K562 (cell line): ENCODE measurements at regions not wholly inside any gene's neighbourhood (a gene's known extent, or its start where the extent isn't known, plus 50 kb on each side); places are given as distances from the start of the nearest gene placed in this dataset.

Experiments used
- ATAC-seq: fragments of 200-7000 bp; cut with Tn5 transposase; 3 replicates; pipeline ENCODE4 v1.9.1; 2020; ENCODE audit warnings: moderate library complexity
- BruUV-seq: library from RNA; stranded (reverse); fragments of 400-500 nt; replicated peaks from 2 replicates; lab custom pipeline; 2021; lab: Mats Ljungman, UMichigan
- CTCF ChIA-PET: fragments of 300-600 bp; formaldehyde crosslinking; extraction: SDS; loops from one replicate; lab custom pipeline; 2021; ENCODE audit warnings: low intra/inter-chr PET ratio; lab: Yijun Ruan, JAX
- POLR2A ChIA-PET: fragments of 300-600, 350-650 bp; sonication (Branson Sonifier 250); formaldehyde crosslinking; extraction: SDS; loops from one replicate; lab custom pipeline; 2021; ENCODE audit warnings: antibody characterized with exemption, inconsistent platforms; lab: Yijun Ruan, JAX
- DNase-seq, 4 experiments: peaks; one replicate each; pipeline versions ENCODE4 v3.0.0 to v3.0.0-alpha.2; 2011 to 2018; ENCODE audit warnings: low spot score in 3 of 4, mixed read lengths in 3 of 4; ENCODE audit errors: extremely low read depth in 1 of 4
- FAIRE-seq: peaks from 2 replicates; lab custom pipeline; 2011; peaks lifted over from hg19 to GRCh38; lab: Jason Lieb, UNC
- H2AFZ ChIP-seq: 2 replicates; pipeline ENCODE4 v1.6.0; 2011; ENCODE audit warnings: low read depth, low read length, control low read depth, inconsistent platforms
- H3K27ac ChIP-seq: fragments of 200-600 bp; 3 replicates; pipeline ENCODE4 v1.8.0; 2011; ENCODE audit warnings: low read depth, mild to moderate bottlenecking, control low read depth, inconsistent platforms, low read length, moderate library complexity, mixed read lengths; ENCODE audit errors: extremely low read depth
- H3K27me3 ChIP-seq, 2 experiments: fragments of 300-600 bp in 1 of 2; 2 replicates in 1 of 2; 3 replicates in 1 of 2; pipeline versions ENCODE4 v1.6.0 to v1.8.0; 2011; ENCODE audit warnings: inconsistent platforms in 2 of 2, low read length in 2 of 2, mild to moderate bottlenecking in 1 of 2, mixed read lengths in 1 of 2, moderate library complexity in 1 of 2; ENCODE audit not compliant: control insufficient read depth in 2 of 2, insufficient read depth in 2 of 2
- H3K36me3 ChIP-seq: fragments of 300-600 bp; 3 replicates; pipeline ENCODE4 v1.8.0; 2011; ENCODE audit warnings: mild to moderate bottlenecking, low read length, inconsistent platforms; ENCODE audit not compliant: control insufficient read depth, insufficient read depth
- H3K4me1 ChIP-seq, 2 experiments: fragments of 200-600 bp in 1 of 2; replicated peaks in 1 of 2; 2 replicates in 1 of 2; 3 replicates in 1 of 2; pipeline versions ENCODE4 v1.5.1 to v1.8.0; 2011; ENCODE audit warnings: inconsistent platforms in 2 of 2, low read length in 2 of 2, mild to moderate bottlenecking in 1 of 2, mixed read lengths in 1 of 2, moderate library complexity in 1 of 2; ENCODE audit not compliant: control insufficient read depth in 2 of 2, insufficient read depth in 2 of 2
- H3K4me2 ChIP-seq: 2 replicates; pipeline ENCODE4 v1.6.1; 2011; ENCODE audit warnings: low read length, control low read depth, inconsistent platforms, mixed read lengths; ENCODE audit not compliant: insufficient read depth
- H3K4me3 ChIP-seq: fragments of 200-600 bp; sonication (generic), shearing (Covaris generic); 2 replicates; pipeline ENCODE4 v1.5.1; 2016; ENCODE audit warnings: control low read depth, inconsistent platforms
- H3K79me2 ChIP-seq: fragments of 200-600 bp; 3 replicates; pipeline ENCODE4 v1.8.0; 2011; ENCODE audit warnings: low read length, inconsistent platforms; ENCODE audit not compliant: control insufficient read depth, insufficient read depth
- H3K9ac ChIP-seq, 2 experiments: 2 replicates each; pipeline versions ENCODE4 v1.6.0 to v1.6.1; 2011; ENCODE audit warnings: low read depth in 2 of 2, low read length in 2 of 2, control low read depth in 1 of 2, inconsistent platforms in 1 of 2, mild to moderate bottlenecking in 1 of 2, mixed read lengths in 1 of 2; ENCODE audit not compliant: insufficient read depth in 1 of 2
- H3K9me1 ChIP-seq: one replicate; pipeline ENCODE4 v1.6.0; 2011; ENCODE audit warnings: inconsistent platforms, mild to moderate bottlenecking, low read length, moderate library complexity; ENCODE audit not compliant: control insufficient read depth, insufficient read depth
- H3K9me3 ChIP-seq: replicated peaks from 2 replicates; pipeline ENCODE4 v1.5.1; 2011; ENCODE audit warnings: low read depth, low read length, inconsistent platforms; ENCODE audit not compliant: control insufficient read depth, insufficient read depth
- H4K20me1 ChIP-seq: replicated peaks from 2 replicates; pipeline ENCODE4 v1.6.1; 2011; ENCODE audit warnings: low read length, inconsistent platforms, mixed read lengths; ENCODE audit not compliant: control insufficient read depth, insufficient read depth
- HCFC1 ChIP-seq: IDR thresholded peaks from 2 replicates; pipeline ENCODE4 v1.6.1; 2012; ENCODE audit warnings: low read depth, low read length, improper control_type of control experiment
- NCOA2 ChIP-seq, 2 experiments: fragments of 450-650 bp; IDR thresholded peaks; 2 replicates each; pipeline ENCODE4 v1.6.1; 2018; ENCODE audit warnings: mild to moderate bottlenecking in 2 of 2, moderate library complexity in 1 of 2; ENCODE audit not compliant: partially characterized antibody in 2 of 2
- NELFE ChIP-seq: IDR thresholded peaks from 2 replicates; pipeline ENCODE4 v1.6.1; 2011; ENCODE audit warnings: mild to moderate bottlenecking; ENCODE audit not compliant: insufficient read depth, insufficient read length
- RFX1 ChIP-seq: fragments of 450-650 bp; IDR thresholded peaks from 2 replicates; pipeline ENCODE4 v1.6.1; 2016; ENCODE audit warnings: mild to moderate bottlenecking, moderate library complexity
- ZNF445 ChIP-seq: fragments of 250-450 bp; sonication (Bioruptor Pico); IDR thresholded peaks from 2 replicates; pipeline ENCODE4 v1.4.0; 2020; ENCODE audit warnings: low read depth, mild to moderate bottlenecking, moderate library complexity
- WGBS: fragments of 100-300 bp; shearing (Covaris generic); methylation state at CpG from one replicate; pipeline ENCODE4 v1.1.6; 2016; ENCODE audit warnings: low coverage, mixed read lengths; ENCODE audit not compliant: insufficient coverage; ENCODE audit errors: missing lambda C conversion rate; 5-methylcytosine and 5-hydroxymethylcytosine counted together
- in situ Hi-C: fragments of 300-500 bp; cut with MboI; formaldehyde crosslinking; loops from 4 replicates; pipeline ENCODE4 v1.15.0; 2018; ENCODE audit warnings: inconsistent platforms, mixed read lengths
- intact Hi-C: fragments of 100-400 bp; cut with micrococcal nuclease; formaldehyde crosslinking; loops from 2 replicates; pipeline ENCODE4 v1.14.2; 2022
- TF ChIP-seq, protein P1 (sequence below): fragments of 450-650 bp; IDR thresholded peaks from 2 replicates; pipeline ENCODE4 v1.6.1; 2016; ENCODE audit warnings: mild to moderate bottlenecking, moderate library complexity
- TF ChIP-seq, protein P2 (sequence below): fragments of 250-450 bp; sonication (Bioruptor Pico); IDR thresholded peaks from 2 replicates; pipeline ENCODE4 v1.9.0; 2021; ENCODE audit warnings: mild to moderate bottlenecking
- TF ChIP-seq, protein P3 (sequence below): fragments of 250-450 bp; sonication (Bioruptor Pico); IDR thresholded peaks from 2 replicates; pipeline ENCODE4 v1.4.0; 2020; ENCODE audit warnings: mild to moderate bottlenecking, moderate library complexity

DNA sequence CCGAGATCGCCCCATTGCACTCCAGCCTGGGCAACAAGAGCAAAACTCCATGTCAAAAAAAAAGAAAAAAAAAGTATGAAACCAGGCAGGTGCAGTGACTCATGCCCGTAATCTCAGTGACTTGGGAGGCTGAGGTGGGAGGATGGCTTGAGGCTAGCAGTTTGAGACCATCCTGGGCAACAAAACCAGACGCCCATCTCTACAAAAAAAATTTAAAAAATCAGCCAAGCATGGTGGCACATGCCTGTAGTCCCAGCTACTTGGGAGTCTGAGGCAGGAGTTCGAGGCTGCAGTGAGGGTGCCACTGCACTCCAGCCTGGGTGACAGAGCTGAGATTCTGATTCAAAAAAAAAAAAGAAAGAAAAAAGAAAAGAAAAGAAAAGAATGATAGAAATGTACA lies 277.8 kb downstream of the MYCN start:
- peaks cover 7 to 26% of the 10 kb centered on the region in 2 experiments; a peak in 3 of 5 replicates for H3K27me3 ChIP-seq
- H2AFZ ChIP-seq, result no peak overlapping the region
- no peaks in the 10 kb centered on the region for H3K9me3 ChIP-seq
- H4K20me1 ChIP-seq, result no peaks in the 10 kb centered on the region
- 3% methylated on average over 5 of the region's 5 CpGs for WGBS
- BruUV-seq, result no TSS peak
- no peaks in the 10 kb centered on the region for H3K9me1 ChIP-seq
- intact Hi-C loops, result no loop called here
- no peaks in the 10 kb centered on the region for H3K36me3 ChIP-seq
- H3K4me1 ChIP-seq, result no peaks in the 10 kb centered on the region; a peak in 1 of 5 replicates
- H3K9ac ChIP-seq, result no peak overlapping the region
- DNase-seq (no peak), FAIRE-seq (no peak), ATAC-seq (no peak)
- H3K4me2 ChIP-seq, result no peak overlapping the region
- H3K79me2 ChIP-seq, result no peaks in the 10 kb centered on the region
- H3K4me3 ChIP-seq, result no peak overlapping the region
- H3K27ac ChIP-seq, result no peak overlapping the region
- CTCF ChIA-PET, result no interaction called here
- POLR2A ChIA-PET, result no interaction called here
- in situ Hi-C loops, result no loop called here
- TF ChIP-seq HCFC1 (no peak), NCOA2 (IDR thresholded peaks at IDR 0.05; ENCODE audit: partially characterized antibody in 2 of 2) (no peak), ZNF445 (CRISPR knock-in tag) (no peak), RFX1 (no peak), NELFE (no peak)
- TF ChIP-seq, protein P1, sequence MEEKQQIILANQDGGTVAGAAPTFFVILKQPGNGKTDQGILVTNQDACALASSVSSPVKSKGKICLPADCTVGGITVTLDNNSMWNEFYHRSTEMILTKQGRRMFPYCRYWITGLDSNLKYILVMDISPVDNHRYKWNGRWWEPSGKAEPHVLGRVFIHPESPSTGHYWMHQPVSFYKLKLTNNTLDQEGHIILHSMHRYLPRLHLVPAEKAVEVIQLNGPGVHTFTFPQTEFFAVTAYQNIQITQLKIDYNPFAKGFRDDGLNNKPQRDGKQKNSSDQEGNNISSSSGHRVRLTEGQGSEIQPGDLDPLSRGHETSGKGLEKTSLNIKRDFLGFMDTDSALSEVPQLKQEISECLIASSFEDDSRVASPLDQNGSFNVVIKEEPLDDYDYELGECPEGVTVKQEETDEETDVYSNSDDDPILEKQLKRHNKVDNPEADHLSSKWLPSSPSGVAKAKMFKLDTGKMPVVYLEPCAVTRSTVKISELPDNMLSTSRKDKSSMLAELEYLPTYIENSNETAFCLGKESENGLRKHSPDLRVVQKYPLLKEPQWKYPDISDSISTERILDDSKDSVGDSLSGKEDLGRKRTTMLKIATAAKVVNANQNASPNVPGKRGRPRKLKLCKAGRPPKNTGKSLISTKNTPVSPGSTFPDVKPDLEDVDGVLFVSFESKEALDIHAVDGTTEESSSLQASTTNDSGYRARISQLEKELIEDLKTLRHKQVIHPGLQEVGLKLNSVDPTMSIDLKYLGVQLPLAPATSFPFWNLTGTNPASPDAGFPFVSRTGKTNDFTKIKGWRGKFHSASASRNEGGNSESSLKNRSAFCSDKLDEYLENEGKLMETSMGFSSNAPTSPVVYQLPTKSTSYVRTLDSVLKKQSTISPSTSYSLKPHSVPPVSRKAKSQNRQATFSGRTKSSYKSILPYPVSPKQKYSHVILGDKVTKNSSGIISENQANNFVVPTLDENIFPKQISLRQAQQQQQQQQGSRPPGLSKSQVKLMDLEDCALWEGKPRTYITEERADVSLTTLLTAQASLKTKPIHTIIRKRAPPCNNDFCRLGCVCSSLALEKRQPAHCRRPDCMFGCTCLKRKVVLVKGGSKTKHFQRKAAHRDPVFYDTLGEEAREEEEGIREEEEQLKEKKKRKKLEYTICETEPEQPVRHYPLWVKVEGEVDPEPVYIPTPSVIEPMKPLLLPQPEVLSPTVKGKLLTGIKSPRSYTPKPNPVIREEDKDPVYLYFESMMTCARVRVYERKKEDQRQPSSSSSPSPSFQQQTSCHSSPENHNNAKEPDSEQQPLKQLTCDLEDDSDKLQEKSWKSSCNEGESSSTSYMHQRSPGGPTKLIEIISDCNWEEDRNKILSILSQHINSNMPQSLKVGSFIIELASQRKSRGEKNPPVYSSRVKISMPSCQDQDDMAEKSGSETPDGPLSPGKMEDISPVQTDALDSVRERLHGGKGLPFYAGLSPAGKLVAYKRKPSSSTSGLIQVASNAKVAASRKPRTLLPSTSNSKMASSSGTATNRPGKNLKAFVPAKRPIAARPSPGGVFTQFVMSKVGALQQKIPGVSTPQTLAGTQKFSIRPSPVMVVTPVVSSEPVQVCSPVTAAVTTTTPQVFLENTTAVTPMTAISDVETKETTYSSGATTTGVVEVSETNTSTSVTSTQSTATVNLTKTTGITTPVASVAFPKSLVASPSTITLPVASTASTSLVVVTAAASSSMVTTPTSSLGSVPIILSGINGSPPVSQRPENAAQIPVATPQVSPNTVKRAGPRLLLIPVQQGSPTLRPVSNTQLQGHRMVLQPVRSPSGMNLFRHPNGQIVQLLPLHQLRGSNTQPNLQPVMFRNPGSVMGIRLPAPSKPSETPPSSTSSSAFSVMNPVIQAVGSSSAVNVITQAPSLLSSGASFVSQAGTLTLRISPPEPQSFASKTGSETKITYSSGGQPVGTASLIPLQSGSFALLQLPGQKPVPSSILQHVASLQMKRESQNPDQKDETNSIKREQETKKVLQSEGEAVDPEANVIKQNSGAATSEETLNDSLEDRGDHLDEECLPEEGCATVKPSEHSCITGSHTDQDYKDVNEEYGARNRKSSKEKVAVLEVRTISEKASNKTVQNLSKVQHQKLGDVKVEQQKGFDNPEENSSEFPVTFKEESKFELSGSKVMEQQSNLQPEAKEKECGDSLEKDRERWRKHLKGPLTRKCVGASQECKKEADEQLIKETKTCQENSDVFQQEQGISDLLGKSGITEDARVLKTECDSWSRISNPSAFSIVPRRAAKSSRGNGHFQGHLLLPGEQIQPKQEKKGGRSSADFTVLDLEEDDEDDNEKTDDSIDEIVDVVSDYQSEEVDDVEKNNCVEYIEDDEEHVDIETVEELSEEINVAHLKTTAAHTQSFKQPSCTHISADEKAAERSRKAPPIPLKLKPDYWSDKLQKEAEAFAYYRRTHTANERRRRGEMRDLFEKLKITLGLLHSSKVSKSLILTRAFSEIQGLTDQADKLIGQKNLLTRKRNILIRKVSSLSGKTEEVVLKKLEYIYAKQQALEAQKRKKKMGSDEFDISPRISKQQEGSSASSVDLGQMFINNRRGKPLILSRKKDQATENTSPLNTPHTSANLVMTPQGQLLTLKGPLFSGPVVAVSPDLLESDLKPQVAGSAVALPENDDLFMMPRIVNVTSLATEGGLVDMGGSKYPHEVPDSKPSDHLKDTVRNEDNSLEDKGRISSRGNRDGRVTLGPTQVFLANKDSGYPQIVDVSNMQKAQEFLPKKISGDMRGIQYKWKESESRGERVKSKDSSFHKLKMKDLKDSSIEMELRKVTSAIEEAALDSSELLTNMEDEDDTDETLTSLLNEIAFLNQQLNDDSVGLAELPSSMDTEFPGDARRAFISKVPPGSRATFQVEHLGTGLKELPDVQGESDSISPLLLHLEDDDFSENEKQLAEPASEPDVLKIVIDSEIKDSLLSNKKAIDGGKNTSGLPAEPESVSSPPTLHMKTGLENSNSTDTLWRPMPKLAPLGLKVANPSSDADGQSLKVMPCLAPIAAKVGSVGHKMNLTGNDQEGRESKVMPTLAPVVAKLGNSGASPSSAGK, result no peak
- TF ChIP-seq, protein P2, sequence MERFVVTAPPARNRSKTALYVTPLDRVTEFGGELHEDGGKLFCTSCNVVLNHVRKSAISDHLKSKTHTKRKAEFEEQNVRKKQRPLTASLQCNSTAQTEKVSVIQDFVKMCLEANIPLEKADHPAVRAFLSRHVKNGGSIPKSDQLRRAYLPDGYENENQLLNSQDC, result no peak
- TF ChIP-seq, protein P3, sequence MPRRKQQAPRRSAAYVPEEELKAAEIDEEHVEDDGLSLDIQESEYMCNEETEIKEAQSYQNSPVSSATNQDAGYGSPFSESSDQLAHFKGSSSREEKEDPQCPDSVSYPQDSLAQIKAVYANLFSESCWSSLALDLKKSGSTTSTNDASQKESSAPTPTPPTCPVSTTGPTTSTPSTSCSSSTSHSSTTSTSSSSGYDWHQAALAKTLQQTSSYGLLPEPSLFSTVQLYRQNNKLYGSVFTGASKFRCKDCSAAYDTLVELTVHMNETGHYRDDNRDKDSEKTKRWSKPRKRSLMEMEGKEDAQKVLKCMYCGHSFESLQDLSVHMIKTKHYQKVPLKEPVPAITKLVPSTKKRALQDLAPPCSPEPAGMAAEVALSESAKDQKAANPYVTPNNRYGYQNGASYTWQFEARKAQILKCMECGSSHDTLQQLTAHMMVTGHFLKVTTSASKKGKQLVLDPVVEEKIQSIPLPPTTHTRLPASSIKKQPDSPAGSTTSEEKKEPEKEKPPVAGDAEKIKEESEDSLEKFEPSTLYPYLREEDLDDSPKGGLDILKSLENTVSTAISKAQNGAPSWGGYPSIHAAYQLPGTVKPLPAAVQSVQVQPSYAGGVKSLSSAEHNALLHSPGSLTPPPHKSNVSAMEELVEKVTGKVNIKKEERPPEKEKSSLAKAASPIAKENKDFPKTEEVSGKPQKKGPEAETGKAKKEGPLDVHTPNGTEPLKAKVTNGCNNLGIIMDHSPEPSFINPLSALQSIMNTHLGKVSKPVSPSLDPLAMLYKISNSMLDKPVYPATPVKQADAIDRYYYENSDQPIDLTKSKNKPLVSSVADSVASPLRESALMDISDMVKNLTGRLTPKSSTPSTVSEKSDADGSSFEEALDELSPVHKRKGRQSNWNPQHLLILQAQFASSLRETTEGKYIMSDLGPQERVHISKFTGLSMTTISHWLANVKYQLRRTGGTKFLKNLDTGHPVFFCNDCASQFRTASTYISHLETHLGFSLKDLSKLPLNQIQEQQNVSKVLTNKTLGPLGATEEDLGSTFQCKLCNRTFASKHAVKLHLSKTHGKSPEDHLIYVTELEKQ (CRISPR knock-in tag), result no peak
